ENCODE measurements at regions not wholly inside any gene's neighbourhood (a gene's known extent, or its start where the extent isn't known, plus 50 kb on each side); places are given as distances from the start of the nearest gene placed in this dataset.

DNA sequence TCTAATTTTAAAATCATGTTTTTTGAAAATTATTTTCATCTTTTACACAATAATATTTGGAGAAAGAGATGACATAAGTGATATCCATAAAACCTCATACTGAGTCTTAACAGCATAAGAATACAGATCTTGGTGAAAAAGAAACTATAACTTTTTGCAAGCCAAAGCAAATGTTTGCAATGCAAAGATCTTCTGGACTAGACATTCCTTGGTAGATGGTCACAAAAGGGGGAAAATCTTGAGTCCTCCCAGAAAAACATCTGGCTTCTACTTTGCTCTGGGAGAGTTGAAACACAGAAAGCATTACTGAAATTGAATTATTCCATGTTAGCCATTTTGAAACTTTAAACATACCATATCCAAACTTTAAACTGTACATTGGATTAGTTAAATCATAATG is 308.2 kb downstream of the ANXA1 start:
- no peak for DNase-seq

DNA sequence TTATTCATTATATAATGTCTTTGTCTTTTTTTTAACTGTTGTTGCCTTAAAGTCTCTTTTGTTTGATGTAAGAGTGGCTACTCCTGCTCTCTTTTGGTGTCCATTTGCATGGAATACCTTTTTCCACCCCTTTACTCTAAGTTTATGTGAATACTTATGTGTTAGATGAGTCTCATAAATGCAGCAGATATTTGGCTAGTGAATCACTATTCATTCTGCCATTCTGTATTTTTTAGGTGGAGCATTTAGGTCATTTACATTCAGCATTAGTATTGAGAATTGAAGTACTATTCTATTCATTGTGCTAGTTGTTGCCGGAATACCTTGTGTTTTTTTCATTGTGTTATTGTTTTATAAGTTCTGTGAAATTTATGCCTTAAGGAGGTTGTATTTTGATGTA is 317.1 kb downstream of the ANXA1 start:
- DNase-seq: no peak

DNA sequence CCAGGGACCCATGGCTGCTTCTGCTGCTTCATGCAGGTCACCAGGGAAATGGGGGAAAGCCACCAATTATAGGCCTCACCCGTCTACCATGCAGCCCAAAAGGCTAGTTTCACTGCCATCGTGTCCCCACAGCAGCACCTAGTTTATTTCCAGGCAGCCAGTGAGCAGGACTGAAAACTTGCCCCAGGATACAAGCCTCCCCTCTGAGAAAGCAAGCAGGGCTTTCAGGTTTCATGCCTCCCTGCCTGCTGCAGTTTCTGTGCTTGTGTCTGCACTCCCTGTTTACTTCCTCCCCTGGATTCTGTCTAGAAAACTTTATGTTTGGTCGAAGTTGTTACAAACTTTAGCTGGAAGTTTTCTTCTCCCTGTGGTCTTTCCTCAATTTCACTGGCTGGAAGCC is 319.1 kb downstream of the ANXA1 start:
- no peak for DNase-seq

DNA sequence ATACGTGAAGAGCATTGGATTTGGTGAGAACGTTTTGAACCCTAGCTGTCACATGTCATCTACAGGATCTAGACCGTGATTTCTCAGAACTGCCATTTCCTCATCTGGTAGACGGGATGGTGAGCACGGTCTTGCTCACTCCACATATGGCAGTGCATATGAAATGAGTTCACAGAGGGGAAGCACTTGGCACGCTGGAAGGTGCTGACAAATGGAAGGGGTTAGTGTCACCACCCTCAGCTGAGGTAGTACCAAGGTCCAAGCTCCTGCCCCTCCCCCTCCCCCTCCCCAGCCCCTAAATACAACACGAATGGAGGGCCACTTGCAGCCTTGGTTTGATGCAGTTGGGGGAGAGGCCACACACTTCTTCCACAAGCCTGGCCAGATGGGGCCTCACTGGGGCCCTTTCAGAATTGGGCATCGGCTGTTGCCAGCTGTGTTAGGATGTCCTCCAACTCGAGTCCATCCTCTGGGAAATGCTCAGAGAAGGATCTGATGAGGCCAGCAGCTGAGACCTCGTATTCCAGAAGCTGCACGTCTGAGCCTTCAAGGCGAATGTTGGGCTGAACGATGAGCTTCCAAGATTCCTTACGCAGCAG is 322.4 kb downstream of the ANXA1 start:
- no peak for DNase-seq

DNA sequence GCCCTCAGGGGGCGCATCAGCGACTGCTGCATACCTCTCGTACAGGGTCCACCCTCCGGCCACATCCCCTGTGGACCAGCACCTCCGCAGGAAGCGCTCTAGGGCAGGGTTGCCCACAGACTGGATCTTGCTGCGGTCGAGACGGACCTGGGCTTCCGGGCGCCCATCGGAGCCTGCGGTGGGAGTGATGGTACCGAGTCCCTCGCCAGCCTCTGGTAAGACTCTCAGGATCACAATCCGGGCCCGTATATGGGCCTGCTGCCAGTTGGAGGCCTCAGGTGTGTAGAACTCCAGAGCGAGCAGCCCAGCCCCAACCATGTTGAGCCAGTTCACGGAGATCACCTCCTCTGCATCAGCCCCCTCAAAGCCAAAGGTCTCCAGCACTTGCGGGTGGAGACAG is 323.0 kb downstream of the ANXA1 start:
- no peak for DNase-seq

DNA sequence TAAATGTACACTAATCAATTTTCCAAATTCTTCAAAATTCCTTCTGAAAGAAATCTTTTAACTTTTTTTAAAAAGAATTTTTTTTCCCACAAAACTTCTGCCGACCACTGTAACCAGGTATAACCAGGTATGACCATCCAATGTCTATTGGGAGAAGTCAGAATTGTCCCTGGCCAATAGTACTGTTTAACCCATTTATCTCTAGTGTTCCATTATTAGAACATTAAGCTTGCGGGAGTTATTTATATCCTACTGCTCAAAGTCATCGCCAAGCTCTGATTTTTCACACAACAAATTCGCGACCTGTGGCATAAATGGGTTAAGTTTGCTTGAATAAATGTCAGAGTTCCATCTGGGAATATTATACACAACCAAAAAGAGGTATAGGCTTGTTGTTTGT is 343.2 kb downstream of the ANXA1 start:
- DNase-seq: no peak

DNA sequence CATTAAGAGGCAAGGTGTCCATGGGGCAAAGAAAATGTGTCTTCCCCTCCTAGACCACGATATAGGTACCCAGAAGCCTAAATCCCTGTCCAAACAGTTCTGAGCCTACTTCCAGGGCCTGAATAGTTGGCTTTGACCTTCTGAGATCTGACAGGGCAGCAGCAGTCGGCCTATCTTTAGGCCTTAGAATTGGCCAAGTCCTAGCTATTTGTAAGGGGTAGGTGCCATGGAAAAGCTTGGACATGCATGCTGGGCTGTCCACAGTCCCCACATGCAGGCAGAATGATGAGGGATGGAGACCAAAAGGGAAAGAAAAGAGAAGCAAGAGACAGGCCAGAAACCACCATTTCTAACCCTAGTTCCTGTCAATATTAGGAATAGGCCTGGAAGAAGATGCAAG is 346.1 kb downstream of the ANXA1 start:
- no peak for DNase-seq

DNA sequence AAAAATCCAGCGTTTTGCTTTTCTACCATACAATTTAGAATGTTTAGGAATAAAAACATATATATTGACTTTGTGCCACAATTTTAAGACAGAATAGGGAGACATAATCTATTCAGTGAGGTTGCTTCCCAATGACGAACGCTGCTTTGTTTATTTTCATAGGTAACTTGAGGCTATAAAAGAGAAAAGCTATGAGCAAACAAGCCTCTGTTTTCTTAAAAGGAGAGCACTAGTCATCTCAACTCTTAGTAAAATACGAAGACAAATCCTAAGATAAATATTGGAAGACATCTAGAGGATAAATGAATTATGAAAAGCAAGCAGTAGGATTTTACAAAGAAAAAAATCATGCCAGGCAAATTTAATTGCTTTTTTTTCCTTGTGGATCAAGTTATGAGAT is 363.6 kb downstream of the ANXA1 start:
- DNase-seq: peak; percentile 35

DNA sequence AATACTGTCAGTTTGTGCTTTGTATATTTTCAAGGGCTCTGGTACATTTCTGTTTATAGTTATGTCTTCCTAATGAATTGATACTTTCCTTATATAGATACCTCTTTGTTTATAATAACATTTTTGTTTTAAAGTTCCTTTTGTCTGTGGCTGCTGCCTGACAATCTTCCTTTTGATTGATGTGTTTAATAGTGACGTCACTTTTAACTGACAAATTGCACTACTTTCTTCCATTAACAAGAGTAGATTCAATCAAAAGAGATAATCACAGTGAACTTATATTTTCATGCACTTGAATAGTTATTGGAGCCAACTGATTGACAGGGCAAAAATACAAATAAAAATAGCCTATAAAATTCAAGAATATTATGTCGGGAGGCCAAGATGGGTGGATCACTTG is 371.7 kb downstream of the ANXA1 start:
- DNase-seq: no peak

DNA sequence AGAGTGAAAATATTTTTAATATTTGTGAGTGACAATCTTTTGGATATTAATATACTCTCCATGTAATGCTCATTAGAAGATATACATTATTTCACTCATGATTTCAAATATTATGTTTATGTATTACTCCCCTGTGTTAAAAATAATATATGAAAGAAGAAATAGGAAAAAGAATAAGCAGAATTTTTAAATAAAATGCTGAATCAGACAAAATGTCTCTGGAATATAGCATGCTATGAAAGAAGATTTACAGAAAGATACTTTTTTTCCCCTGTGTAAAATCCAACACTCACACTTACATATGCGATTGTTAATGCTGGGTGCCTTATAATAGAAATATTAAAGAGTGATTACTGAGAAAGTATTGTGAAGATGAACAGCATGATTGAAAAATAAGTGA is 373.7 kb downstream of the ANXA1 start:
- no peak for DNase-seq

DNA sequence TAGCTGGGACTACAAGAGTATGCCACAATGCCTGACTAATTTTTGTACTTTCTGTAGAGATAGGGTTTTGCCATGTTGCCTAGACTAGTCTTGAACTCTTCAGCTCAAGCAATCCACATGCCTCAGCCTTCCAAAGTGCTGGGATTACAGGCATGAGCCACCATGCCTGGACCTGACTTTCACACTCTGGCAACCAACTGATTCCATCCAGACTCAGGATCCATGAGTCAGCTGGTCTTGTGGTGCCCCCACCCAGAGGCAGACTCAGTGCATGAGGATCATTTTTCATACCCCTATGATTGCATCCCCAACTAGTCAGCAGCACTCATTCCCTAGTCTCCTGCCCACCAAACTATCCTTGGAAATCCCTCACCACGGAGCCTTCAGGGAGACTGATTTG is 375.9 kb downstream of the ANXA1 start:
- no peak for DNase-seq

DNA sequence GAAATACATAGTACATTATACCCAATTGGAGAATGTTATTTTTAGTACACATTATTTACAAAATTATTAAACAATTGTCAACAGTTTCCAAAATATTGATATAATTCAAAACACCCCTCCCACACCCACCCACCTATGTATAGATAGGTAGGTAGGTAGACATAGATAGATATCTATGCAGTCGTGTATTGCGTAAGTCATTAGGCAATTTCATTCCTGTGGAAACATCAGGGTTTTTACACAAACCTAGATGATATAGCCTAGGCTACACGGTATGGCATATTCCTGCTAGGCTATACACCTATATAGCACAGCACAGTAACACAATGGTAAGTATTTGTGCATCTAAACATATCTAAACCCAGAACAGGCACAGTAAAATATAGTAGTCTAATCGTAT is 377.3 kb downstream of the ANXA1 start:
- no peak for DNase-seq

DNA sequence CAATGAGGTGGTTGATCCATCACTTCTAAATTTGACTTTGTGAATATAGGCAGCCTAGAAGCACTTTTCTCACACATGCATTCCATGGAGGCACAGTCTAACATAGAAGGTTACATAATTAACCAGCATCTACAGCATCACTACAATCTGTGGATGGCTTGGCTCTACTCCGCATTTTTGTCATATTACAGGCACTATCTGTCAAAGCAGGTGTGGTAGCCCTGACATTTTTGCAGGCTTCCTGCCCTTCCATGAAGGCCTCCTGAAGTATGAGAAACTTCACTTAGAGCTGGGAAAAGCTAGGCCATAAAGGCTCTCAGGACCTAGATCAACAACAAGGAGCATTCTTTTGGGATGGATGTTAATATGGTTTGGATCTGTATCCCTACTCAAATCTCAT is 378.0 kb downstream of the ANXA1 start:
- no peak for DNase-seq

DNA sequence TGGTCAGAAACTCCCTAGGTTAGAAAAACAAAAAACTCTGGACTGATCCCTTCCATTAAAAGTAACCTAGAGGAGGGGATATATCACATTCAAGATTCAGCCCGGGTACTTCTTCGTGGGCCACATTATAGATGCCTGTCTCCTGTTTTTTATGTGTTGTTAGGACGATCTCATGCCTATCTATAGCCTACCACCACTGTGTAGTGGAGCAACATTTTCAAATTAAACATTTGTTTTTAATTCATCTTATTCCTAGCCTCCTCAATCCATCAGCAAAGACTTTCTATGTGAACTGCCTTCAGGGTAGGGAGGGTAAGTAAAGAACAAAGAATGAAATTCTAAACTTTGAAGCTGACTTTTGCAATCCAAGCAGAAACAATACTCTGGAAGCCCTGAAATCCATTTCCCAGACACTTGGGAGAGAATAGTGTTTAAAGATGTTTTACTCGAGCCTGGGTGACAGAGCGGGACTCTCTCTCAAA is 379.4 kb downstream of the ANXA1 start:
- DNase-seq: peak; percentile 3

DNA sequence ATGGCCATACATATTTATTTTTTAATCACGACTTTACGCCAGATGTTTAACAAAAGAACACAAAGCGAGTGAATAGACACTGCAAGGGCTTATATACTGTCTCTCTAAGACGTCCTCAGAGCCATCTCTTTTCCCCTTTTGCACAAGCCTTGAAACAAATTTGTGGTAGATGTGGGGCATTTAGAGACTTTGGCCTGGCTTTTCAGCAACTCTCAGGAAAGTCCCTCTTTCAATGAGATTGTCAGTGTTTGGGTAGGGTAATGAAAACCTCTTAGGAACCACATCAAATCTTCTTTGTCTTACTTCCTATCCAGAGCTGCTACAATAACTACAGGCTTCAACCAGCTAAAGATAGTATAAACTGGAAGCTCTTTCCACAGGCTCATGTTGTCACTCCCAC is 380.0 kb downstream of the ANXA1 start:
- no peak for DNase-seq

DNA sequence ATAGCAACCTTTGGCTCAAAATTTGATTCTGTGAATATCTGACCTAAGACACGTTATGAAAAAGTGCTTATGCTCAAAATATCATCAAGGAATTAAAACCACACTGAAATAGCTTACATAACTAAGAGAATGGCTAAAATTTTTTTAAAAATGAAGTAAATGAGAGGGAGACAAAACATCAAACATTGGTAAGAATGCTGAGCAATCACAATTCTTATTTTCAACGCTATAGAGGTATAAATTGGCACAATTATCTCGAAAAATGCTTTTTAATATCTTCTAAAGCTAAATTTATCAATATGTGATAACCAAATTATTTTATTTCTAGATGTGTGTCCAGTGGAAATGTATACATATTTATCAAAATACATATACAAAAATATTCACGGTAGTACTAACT is 381.3 kb downstream of the ANXA1 start:
- no peak for DNase-seq

DNA sequence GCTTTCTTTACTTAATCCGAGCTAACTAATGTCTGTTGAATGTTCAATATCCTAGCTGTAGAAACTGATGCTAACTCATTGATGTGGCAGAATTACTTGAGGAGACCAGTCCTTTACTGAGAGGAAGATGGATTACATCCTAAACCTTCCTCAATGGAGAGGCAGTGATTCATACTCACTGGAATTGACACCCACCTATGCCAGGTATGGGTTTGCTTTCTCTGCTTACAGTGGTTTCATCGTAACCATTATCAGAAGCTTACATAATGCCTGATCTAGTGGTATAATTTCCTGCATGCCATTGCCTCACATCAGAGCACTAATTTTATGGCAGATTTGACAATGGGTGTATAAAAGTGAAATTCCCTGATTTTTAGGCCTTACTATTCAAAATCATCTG is 384.7 kb downstream of the ANXA1 start:
- no peak for DNase-seq

DNA sequence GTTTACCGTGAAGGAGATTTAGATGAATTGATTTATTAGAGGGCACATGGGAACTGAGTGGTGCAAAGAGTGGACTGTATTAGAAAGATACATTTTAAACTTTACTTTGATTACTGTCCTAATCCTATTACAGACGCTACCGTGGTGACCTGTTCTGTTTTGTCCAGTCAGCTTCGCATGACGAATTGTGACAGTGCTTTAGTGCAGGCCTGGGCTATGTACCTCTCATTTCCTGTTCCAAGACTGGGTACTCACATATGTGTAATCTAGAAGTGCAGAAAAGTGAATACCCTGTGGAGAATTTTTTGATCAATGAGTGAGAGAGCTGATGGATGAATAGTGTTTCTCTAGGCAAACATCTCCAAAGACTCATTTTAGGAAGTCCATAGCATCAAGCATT is 385.9 kb downstream of the ANXA1 start:
- no peak for DNase-seq

DNA sequence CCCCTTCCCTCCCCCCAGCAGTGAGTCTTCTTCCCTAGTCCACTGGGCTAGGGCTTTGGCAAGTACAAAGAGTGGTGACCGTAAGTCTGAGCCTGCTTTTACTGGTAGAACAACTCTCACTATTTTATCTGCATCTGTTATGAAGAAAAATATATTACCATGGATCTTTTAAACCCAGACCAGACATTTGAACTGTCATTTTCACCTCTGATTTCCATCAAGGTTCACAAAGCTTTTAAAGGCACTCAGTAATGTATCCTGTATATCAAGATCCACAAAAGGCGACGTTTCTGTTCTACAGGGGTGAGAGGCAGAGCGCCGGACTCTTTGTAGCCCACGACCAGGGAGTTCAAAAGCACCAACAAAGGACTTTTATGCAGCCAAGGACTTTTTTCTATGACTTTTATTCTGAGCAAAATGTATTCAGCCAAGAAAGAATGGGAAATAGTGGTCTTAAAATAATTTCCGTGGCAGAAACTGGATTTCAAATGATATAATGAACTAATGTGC is 388.3 kb downstream of the ANXA1 start:
- no peak for DNase-seq

DNA sequence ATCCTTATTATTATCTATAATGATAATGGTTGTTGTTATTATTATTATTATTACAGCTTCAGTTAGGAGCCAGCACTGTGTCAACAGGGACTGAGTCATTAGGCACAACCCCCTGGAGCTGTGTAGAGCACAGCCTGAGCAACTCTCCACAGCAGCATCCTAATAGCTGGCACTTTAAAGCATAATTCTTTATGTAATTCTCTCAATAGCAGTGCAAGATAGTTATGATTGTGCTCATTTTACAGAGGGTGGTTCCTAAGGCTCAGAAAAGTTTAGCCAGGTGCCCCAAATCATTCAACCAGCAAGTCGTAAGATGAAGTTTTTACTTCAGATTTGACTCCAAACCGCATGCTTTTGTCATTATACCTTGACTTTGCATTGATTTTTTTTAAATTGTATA is 390.3 kb downstream of the ANXA1 start:
- no peak for DNase-seq

DNA sequence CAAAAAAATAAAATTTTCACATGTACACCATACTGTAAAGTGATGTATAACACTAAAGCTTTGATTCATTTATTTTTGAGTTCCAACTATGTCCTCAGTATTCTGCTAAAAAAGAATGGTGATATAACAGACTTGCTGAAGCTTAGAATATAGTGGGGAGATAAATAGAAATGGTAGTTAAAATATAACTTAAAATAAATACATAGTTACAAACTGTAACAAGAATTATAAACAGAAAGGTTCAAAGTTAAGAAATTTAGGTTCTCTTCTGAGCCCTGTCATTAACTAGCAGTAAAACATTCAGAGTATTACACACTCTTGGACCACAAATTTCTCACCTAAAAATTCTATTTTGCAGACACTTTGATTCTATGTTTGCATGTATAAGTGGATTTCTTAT is 392.1 kb downstream of the ANXA1 start:
- no peak for DNase-seq

DNA sequence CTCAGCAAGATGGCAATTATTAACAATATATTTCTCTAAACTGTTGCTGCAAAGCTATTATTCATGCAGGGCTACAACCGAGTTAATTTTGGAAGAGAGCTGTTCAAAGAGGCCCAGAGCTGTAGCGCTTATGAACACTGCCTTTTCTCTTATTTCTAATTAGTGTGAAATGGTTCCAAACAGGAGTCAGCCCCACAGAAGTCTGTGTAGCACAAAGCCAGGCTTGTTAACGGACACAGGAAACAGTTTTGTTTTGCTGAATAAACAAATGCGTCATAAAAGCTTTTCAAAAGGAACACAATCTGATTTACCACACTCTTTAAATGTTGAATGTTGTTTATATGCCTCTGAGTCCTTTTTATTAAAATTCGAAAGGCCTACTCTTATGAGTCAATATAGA is 396.5 kb downstream of the ANXA1 start:
- peak; percentile 6 for DNase-seq

DNA sequence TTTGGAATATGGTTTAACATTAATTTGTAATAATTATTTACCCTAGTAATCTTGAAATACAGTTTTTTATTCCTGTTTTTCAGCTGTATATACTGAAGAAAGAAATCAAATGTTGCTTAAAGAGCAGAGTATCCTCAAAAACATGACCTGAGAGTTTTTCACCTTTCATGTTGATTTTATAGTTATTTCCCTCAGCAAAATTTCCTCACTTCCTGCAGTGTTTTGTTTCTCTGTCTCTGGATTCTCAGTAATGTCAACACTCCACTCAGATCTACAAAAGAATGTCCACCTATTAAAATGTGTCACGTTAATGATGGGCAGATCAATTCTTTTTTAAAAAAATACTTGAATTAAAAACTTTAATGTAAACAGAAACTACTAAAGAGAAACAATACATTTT is 398.3 kb downstream of the ANXA1 start:
- DNase-seq: no peak

DNA sequence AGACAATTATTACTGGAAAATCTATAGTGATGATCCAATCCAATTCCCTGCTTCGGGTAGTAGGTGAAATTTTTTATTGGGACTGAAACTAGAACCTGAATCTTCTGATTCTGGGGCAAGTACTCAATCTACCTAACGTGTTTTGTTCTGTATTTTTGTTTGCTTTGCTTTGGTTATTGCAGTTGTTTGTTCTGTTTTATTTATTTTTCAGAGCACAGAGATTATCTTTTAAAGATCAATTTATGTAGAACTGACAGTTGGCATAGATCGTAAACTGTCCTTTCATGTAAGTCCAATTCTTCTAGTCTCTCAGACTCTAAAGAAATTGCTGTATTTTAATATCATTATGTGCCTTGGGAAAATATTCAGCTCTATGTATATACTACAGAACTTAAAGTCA is 401.6 kb downstream of the ANXA1 start:
- no peak for DNase-seq

DNA sequence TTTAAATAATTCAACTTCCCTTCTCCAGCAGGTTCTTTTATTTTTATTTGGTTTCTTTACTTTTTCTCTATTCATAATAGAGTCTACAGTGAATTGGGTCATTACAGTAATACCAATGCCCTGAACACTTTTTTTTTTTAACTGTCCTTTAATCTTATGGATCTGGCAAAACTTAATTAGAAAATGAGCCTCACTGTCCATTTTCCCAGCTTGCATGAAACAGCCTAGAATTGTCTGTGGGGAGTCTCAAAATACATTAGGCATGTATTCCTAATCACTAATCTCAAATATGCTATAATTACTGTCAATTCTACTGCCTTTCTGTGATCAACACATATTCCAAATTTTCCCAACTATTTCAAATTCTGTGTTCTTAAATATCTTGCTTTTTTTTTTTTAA is 406.8 kb downstream of the ANXA1 start:
- DNase-seq: no peak
